OCI-LY3 (cell line): ENCODE measurements at regions not wholly inside any gene's neighbourhood (a gene's known extent, or its start where the extent isn't known, plus 50 kb on each side); places are given as distances from the start of the nearest gene placed in this dataset.

Experiments used
- EZH2phosphoT487 ChIP-seq: fragments of 200-600 bp; shearing (Covaris generic); IDR thresholded peaks from 2 replicates; pipeline ENCODE4 v1.6.1; 2018; ENCODE audit warnings: antibody characterized with exemption, mixed run types, low read depth
- TF ChIP-seq, protein P1 (sequence below): fragments of 200-600, 300-600 bp; sonication (generic); IDR thresholded peaks from 2 replicates; pipeline ENCODE4 v1.5.1; 2014; ENCODE audit warnings: antibody characterized with exemption, low read length, low read depth

DNA sequence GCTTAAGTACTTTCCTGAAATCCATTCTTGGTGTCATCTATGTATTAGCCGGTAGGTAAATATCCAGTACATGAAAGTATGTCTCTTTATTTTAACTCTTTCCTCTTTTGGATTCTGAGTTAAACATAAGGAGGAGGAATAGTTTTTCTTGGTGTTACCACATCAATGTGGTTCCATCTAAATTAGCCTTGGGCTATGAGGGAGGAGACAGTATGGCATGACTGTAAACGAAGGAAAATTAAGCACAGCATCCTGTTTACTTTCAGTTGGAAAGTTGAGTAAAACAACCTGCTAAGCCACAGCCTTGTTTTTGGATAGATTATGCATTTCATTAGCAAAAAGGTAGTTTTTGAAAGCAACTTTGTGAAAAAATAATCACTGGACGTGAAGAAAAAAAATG, 693.0 kb upstream of the SOX9 start:
- TF ChIP-seq, protein P1, sequence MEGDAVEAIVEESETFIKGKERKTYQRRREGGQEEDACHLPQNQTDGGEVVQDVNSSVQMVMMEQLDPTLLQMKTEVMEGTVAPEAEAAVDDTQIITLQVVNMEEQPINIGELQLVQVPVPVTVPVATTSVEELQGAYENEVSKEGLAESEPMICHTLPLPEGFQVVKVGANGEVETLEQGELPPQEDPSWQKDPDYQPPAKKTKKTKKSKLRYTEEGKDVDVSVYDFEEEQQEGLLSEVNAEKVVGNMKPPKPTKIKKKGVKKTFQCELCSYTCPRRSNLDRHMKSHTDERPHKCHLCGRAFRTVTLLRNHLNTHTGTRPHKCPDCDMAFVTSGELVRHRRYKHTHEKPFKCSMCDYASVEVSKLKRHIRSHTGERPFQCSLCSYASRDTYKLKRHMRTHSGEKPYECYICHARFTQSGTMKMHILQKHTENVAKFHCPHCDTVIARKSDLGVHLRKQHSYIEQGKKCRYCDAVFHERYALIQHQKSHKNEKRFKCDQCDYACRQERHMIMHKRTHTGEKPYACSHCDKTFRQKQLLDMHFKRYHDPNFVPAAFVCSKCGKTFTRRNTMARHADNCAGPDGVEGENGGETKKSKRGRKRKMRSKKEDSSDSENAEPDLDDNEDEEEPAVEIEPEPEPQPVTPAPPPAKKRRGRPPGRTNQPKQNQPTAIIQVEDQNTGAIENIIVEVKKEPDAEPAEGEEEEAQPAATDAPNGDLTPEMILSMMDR: no peak
- TF ChIP-seq EZH2phosphoT487: no peak
